ENCODE measurements at regions not wholly inside any gene's neighbourhood (a gene's known extent, or its start where the extent isn't known, plus 50 kb on each side); places are given as distances from the start of the nearest gene placed in this dataset.

DNA sequence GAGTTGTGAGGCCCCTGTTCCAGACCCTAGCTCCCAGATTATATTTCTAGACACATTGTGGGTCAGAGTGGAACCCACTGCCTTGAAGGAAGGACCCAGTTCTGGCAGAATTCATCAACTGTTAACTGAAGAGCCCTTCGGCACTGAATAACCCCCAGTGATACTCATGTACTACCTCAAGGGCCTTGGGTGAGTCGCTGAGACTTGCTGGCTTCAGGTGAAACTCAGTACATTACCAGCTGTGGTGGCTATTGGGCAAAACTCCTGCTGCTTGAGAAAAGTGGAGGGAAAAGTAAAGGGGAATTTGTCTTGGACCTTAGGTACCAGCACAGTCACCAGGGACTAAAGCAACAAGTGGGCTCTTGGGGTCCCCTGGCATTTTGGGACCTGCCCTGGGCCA lies 394.9 kb upstream of the EPHA3 start:
- no peak overlapping the region for H2BK15ac ChIP-seq (ENCODE audit: low read length)
- no peak for DNase-seq (ENCODE audit: low read depth in 1 of 2, low spot score in 2 of 2)
- no peaks in the 10 kb centered on the region for H3K36me3 ChIP-seq (ENCODE audit: control insufficient read depth in 2 of 4, insufficient read depth in 4 of 4, low read length in 3 of 4)
- FAIRE-seq, result no peak
- H3K4me2 ChIP-seq (ENCODE audit: insufficient read depth in 1 of 2, low read depth in 2 of 2, low read length in 2 of 2), result no peak overlapping the region
- H2AFZ ChIP-seq (ENCODE audit: low read length), result no peak overlapping the region
- WGBS, 2 experiments (ENCODE audit: extremely low coverage in 1 of 2, insufficient coverage in 1 of 2, insufficient read length in 1 of 2, insufficient replicate concordance in 2 of 2, low coverage in 1 of 2, low lambda C conversion rate in 2 of 2, missing lambda C conversion rate in 1 of 2), result 84% methylated on average over 2 of the region's 2 CpGs; no CpG with 5 or more reads in 1 of the 2 experiments
- H3K4ac ChIP-seq (replicated peaks; ENCODE audit: insufficient read length, low read depth, low read length), result no peak overlapping the region
- H4K8ac ChIP-seq (ENCODE audit: extremely low read depth, insufficient read depth, low read length), result no peak overlapping the region
- H3K4me3 ChIP-seq (ENCODE audit: extremely low read depth in 1 of 4, insufficient read depth in 2 of 4, low read depth in 3 of 4, low read length in 4 of 4), result no peak overlapping the region
- H2BK5ac ChIP-seq (ENCODE audit: low read depth, low read length), result no peak overlapping the region
- H3K27ac ChIP-seq (ENCODE audit: low read depth, low read length), result no peak overlapping the region
- no peak overlapping the region for H3K23ac ChIP-seq (ENCODE audit: insufficient read length)
- POLR2A ChIA-PET (ENCODE audit: partially characterized antibody), result no interaction called here
- 0 out of 4 replicates have a peak, but pooled peaks cover 0 to 3% of the 10 kb centered on the region in 2 experiments for H3K9me3 ChIP-seq (ENCODE audit: insufficient read depth in 2 of 2, low read depth in 1 of 2, low read length in 1 of 2)
- H3K79me2 ChIP-seq (ENCODE audit: control insufficient read depth in 1 of 2, insufficient read depth in 2 of 2, low read length in 2 of 2), result no peaks in the 10 kb centered on the region
- H2BK12ac ChIP-seq (ENCODE audit: low read depth, low read length), result no peak overlapping the region
- H3K79me1 ChIP-seq (ENCODE audit: low read depth, low read length), result no peaks in the 10 kb centered on the region
- no peak overlapping the region for H2BK120ac ChIP-seq (replicated peaks; ENCODE audit: low read depth, low read length)
- CTCF ChIA-PET (ENCODE audit: partially characterized antibody), result no interaction called here
- H3K56ac ChIP-seq (replicated peaks; ENCODE audit: insufficient read length, low read depth, low read length), result no peak overlapping the region
- H4K91ac ChIP-seq (replicated peaks; ENCODE audit: insufficient read length, low read length), result no peak overlapping the region
- H4K5ac ChIP-seq (ENCODE audit: insufficient read length, low read depth, low read length), result no peak overlapping the region
- no peaks in the 10 kb centered on the region for H4K20me1 ChIP-seq (replicated peaks in 1 of 2; ENCODE audit: control insufficient read depth in 1 of 2, insufficient read depth in 2 of 2, low read length in 2 of 2)
- no peaks in the 10 kb centered on the region for H3K23me2 ChIP-seq (ENCODE audit: low read depth, low read length)
- H2BK20ac ChIP-seq (ENCODE audit: low read length), result no peak overlapping the region
- H3K27me3 ChIP-seq (replicated peaks in 1 of 4; ENCODE audit: control insufficient read depth in 3 of 4, extremely low read depth in 1 of 4, insufficient read depth in 3 of 4, low read length in 3 of 4), result peaks cover 0 to 1% (median 0%) of the 10 kb centered on the region in 4 experiments; a peak in 1 of 7 replicates
- no peak overlapping the region for H3K14ac ChIP-seq (ENCODE audit: insufficient read length)
- no peak overlapping the region for H2AK5ac ChIP-seq (ENCODE audit: low read depth, low read length)
- H3K4me1 ChIP-seq (replicated peaks in 1 of 4; ENCODE audit: control insufficient read depth in 3 of 4, insufficient read depth in 4 of 4, low read length in 3 of 4), result no peaks in the 10 kb centered on the region
- no peak overlapping the region for H3K9ac ChIP-seq (replicated peaks in 1 of 4; ENCODE audit: extremely low read depth in 1 of 4, low read depth in 3 of 4, low read length in 3 of 4)
- no peak overlapping the region for H3K18ac ChIP-seq (ENCODE audit: extremely low read depth, low read length)
- TF ChIP-seq CHD2 (IDR thresholded peaks at IDR 0.05; ENCODE audit: low read length) (no peak), RFX5 (IDR thresholded peaks at IDR 0.05; ENCODE audit: borderline replicate concordance, low read depth, low read length) (no peak), SIX5 (IDR thresholded peaks at IDR 0.05; ENCODE audit: low read depth, low read length) (no peak), E2F6 (IDR thresholded peaks at IDR 0.05) (no peak), RBBP5 (IDR thresholded peaks at IDR 0.05; ENCODE audit: borderline replicate concordance, low read depth, low read length) (no peak), CHD1 (IDR thresholded peaks at IDR 0.05; ENCODE audit: low read depth, low read length) (no peak), EP300 (IDR thresholded peaks at IDR 0.05; ENCODE audit: borderline replicate concordance in 1 of 2, low read depth in 2 of 2, low read length in 2 of 2) (no peak), TAF1 (IDR thresholded peaks at IDR 0.05; ENCODE audit: low read depth, low read length) (no peak), POLR2AphosphoS5 (IDR thresholded peaks at IDR 0.05; ENCODE audit: low read depth, low read length) (no peak), PHF8 (conservative IDR thresholded peaks at IDR 0.05; ENCODE audit: low read depth, low read length) (no peak), SIN3A (conservative IDR thresholded peaks at IDR 0.05 in 1 of 2, IDR thresholded peaks at IDR 0.05 in 1 of 2; ENCODE audit: low read depth in 1 of 2, low read length in 2 of 2) (no peak)
- TF ChIP-seq, protein P1, sequence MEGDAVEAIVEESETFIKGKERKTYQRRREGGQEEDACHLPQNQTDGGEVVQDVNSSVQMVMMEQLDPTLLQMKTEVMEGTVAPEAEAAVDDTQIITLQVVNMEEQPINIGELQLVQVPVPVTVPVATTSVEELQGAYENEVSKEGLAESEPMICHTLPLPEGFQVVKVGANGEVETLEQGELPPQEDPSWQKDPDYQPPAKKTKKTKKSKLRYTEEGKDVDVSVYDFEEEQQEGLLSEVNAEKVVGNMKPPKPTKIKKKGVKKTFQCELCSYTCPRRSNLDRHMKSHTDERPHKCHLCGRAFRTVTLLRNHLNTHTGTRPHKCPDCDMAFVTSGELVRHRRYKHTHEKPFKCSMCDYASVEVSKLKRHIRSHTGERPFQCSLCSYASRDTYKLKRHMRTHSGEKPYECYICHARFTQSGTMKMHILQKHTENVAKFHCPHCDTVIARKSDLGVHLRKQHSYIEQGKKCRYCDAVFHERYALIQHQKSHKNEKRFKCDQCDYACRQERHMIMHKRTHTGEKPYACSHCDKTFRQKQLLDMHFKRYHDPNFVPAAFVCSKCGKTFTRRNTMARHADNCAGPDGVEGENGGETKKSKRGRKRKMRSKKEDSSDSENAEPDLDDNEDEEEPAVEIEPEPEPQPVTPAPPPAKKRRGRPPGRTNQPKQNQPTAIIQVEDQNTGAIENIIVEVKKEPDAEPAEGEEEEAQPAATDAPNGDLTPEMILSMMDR (IDR thresholded peaks at IDR 0.05; ENCODE audit: control extremely low read depth in 1 of 3, insufficient read depth in 1 of 3, low read depth in 1 of 3, low read length in 3 of 3), result no peak

Data from H1 (cell line).